ENCODE measurements at regions not wholly inside any gene's neighbourhood (a gene's known extent, or its start where the extent isn't known, plus 50 kb on each side); places are given as distances from the start of the nearest gene placed in this dataset.

DNA sequence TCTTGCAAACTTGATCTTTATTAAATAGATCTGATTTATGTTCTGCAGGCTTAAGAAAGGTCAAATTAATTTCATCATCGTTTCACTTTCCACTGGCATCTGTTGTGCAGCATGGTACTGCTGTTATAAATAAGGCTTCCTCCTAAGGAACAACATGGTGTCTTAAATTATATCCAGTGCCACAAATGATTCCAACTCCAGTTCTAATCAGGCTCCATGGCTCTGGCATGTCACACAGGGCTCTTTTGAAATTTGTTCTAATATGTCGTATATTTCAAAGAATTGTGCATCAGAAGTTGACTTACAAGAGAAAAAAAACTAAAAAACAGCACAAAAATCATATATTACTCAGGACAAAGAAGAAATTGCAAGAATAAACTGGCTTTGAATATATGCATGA lies 1090.8 kb upstream of the CELF2 start:
- TF ChIP-seq CREB1 (IDR thresholded peaks at IDR 0.05; ENCODE audit: low read depth): no peak

DNA sequence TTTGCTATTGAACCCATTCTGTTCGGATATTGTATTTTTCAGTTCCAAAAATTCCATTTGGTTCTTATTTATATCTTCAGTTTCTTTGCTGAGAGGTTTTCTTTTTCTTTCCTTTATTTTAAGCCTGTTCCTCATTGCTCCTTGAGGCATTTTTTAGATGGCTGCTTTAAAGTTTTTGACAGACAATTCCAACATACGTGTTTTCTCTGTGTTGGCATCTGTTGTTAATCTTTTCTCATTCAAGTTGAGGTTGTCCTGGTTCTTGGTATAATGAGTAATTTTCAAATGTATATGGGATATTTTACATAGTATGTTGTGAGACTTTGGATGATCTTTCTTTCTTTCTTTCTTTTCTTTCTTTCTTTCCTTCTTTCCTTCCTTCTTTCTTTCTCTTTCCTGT lies 1078.0 kb upstream of the CELF2 start:
- TF ChIP-seq CREB1 (IDR thresholded peaks at IDR 0.05; ENCODE audit: low read depth): no peak
- no peak for TF ChIP-seq EGR1 (IDR thresholded peaks at IDR 0.05)
- no peak for TF ChIP-seq FOXM1 (IDR thresholded peaks at IDR 0.05; ENCODE audit: borderline replicate concordance, low read depth)
- no peak for TF ChIP-seq TEAD4 (IDR thresholded peaks at IDR 0.05)
- TF ChIP-seq, protein P1, sequence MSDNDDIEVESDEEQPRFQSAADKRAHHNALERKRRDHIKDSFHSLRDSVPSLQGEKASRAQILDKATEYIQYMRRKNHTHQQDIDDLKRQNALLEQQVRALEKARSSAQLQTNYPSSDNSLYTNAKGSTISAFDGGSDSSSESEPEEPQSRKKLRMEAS (IDR thresholded peaks at IDR 0.05): no peak
- TF ChIP-seq YY1 (IDR thresholded peaks at IDR 0.05; ENCODE audit: low read depth): no peak
- no peak for TF ChIP-seq TCF12 (IDR thresholded peaks at IDR 0.05; ENCODE audit: low read depth)
- TF ChIP-seq, protein P2, sequence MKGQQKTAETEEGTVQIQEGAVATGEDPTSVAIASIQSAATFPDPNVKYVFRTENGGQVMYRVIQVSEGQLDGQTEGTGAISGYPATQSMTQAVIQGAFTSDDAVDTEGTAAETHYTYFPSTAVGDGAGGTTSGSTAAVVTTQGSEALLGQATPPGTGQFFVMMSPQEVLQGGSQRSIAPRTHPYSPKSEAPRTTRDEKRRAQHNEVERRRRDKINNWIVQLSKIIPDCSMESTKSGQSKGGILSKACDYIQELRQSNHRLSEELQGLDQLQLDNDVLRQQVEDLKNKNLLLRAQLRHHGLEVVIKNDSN (IDR thresholded peaks at IDR 0.05): no peak
- no peak for TF ChIP-seq NFIC (IDR thresholded peaks at IDR 0.05)
- no peak for TF ChIP-seq RAD21 (IDR thresholded peaks at IDR 0.05; ENCODE audit: low read depth)
- no peak for TF ChIP-seq EP300 (IDR thresholded peaks at IDR 0.05; ENCODE audit: borderline replicate concordance)
- TF ChIP-seq ZBTB7A (IDR thresholded peaks at IDR 0.05; ENCODE audit: low read depth): no peak
- no peak for TF ChIP-seq TAF1 (IDR thresholded peaks at IDR 0.05; ENCODE audit: low read depth)
- TF ChIP-seq CEBPB (IDR thresholded peaks at IDR 0.05): no peak
- TF ChIP-seq, protein P3, sequence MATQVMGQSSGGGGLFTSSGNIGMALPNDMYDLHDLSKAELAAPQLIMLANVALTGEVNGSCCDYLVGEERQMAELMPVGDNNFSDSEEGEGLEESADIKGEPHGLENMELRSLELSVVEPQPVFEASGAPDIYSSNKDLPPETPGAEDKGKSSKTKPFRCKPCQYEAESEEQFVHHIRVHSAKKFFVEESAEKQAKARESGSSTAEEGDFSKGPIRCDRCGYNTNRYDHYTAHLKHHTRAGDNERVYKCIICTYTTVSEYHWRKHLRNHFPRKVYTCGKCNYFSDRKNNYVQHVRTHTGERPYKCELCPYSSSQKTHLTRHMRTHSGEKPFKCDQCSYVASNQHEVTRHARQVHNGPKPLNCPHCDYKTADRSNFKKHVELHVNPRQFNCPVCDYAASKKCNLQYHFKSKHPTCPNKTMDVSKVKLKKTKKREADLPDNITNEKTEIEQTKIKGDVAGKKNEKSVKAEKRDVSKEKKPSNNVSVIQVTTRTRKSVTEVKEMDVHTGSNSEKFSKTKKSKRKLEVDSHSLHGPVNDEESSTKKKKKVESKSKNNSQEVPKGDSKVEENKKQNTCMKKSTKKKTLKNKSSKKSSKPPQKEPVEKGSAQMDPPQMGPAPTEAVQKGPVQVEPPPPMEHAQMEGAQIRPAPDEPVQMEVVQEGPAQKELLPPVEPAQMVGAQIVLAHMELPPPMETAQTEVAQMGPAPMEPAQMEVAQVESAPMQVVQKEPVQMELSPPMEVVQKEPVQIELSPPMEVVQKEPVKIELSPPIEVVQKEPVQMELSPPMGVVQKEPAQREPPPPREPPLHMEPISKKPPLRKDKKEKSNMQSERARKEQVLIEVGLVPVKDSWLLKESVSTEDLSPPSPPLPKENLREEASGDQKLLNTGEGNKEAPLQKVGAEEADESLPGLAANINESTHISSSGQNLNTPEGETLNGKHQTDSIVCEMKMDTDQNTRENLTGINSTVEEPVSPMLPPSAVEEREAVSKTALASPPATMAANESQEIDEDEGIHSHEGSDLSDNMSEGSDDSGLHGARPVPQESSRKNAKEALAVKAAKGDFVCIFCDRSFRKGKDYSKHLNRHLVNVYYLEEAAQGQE (IDR thresholded peaks at IDR 0.05; ENCODE audit: low read depth): no peak

DNA sequence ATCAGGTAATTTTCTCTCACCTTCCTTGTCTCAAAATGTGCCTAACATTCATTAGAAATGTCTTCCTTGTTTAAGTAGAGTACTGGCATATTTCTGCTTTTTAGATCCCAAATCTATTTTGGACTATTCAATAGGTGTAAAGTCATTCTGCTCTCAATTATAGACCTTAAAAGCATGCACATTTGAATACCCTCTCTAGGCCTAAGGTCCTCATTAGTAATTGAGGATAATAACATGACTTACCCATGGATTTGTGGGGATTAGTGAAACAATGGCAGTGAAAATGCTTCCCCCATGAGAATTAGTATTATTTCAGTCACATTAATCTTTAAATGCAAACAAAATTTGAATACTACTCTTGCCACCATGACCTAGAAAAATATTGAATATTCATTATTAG lies 1073.0 kb upstream of the CELF2 start:
- TF ChIP-seq TCF12 (IDR thresholded peaks at IDR 0.05; ENCODE audit: low read depth): no peak
- TF ChIP-seq, protein P2 (IDR thresholded peaks at IDR 0.05): no peak

DNA sequence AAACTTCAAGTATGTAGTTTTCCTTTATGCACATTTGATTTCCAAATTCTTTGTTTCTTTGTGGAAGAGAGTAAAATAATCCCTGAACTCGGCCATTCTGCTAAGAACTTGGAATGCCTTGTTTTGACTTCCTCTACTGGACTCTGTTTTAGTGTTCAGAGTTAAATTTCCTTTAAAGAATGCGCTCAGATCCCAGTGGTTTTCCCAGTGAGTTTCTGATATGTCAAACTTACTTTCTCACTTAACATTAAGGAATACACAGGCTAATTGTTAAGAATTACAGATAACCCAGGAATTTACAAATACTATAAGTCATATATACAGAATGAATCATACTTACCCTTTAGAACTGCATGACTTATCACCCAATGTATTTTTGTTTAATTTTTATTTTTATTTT lies 1067.6 kb upstream of the CELF2 start:
- TF ChIP-seq ZBTB7A (IDR thresholded peaks at IDR 0.05; ENCODE audit: low read depth) (no peak), EGR1 (IDR thresholded peaks at IDR 0.05) (no peak), YY1 (IDR thresholded peaks at IDR 0.05; ENCODE audit: low read depth) (no peak), TCF12 (IDR thresholded peaks at IDR 0.05; ENCODE audit: low read depth) (no peak), NFIC (IDR thresholded peaks at IDR 0.05) (no peak), TEAD4 (IDR thresholded peaks at IDR 0.05) (no peak), EP300 (IDR thresholded peaks at IDR 0.05; ENCODE audit: borderline replicate concordance) (no peak), FOXM1 (IDR thresholded peaks at IDR 0.05; ENCODE audit: borderline replicate concordance, low read depth) (no peak), RAD21 (IDR thresholded peaks at IDR 0.05; ENCODE audit: low read depth) (no peak), CEBPB (IDR thresholded peaks at IDR 0.05) (no peak), CREB1 (IDR thresholded peaks at IDR 0.05; ENCODE audit: low read depth) (no peak), TAF1 (IDR thresholded peaks at IDR 0.05; ENCODE audit: low read depth) (no peak)
- TF ChIP-seq, protein P1 (IDR thresholded peaks at IDR 0.05): no peak
- TF ChIP-seq, protein P2 (IDR thresholded peaks at IDR 0.05): no peak
- TF ChIP-seq, protein P3 (IDR thresholded peaks at IDR 0.05; ENCODE audit: low read depth): no peak

DNA sequence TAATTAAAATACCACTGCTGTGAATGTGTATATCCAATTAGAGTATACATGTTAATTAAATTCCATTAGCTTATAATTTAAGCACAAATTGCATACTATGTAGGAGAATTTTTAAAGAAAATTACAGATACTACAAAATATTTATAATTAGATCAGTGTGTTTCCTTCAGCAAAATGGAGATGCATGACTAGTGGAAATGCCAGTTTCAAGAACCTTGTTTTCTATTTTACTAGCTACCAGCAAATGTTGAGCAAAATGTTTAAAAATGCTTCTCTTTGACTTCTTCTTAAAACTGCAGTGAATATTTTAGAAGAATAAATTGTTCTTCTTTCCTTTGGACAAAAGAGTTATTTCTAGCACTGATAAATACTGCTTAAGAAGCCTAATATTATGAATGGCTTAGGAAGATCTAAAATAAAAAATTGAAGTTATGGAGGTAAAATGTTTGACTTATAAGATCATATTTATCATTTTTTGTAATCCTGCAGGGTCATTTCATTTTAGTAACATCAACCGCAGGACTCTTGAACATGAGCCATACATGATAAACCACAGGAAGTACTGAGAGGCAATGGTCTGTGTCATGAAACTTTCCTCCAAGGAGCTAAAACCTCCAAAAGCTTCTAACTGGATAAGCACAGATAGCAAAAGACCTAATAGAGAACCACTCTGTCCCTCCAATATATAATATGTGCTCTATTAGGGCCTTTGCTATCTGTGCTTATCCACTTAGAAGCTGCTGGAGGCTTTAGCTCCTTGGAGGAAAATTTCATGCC lies 1066.0 kb upstream of the CELF2 start:
- TF ChIP-seq TEAD4 (IDR thresholded peaks at IDR 0.05): no peak
- no peak for TF ChIP-seq FOXM1 (IDR thresholded peaks at IDR 0.05; ENCODE audit: borderline replicate concordance, low read depth)
- TF ChIP-seq TCF12 (IDR thresholded peaks at IDR 0.05; ENCODE audit: low read depth): no peak
- TF ChIP-seq, protein P3 (IDR thresholded peaks at IDR 0.05; ENCODE audit: low read depth): no peak
- no peak for TF ChIP-seq CEBPB (IDR thresholded peaks at IDR 0.05)
- TF ChIP-seq EGR1 (IDR thresholded peaks at IDR 0.05): no peak
- TF ChIP-seq, protein P2 (IDR thresholded peaks at IDR 0.05): no peak
- no peak for TF ChIP-seq EP300 (IDR thresholded peaks at IDR 0.05; ENCODE audit: borderline replicate concordance)
- no peak for TF ChIP-seq RAD21 (IDR thresholded peaks at IDR 0.05; ENCODE audit: low read depth)
